HepG2 (cell line): ENCODE measurements at regions not wholly inside any gene's neighbourhood (a gene's known extent, or its start where the extent isn't known, plus 50 kb on each side); places are given as distances from the start of the nearest gene placed in this dataset.

Experiments used
- ATAC-seq: fragments of 200-7000 bp; cut with Tn5 transposase; 3 replicates; pipeline ENCODE4 v1.9.1; 2020; ENCODE audit warnings: mild to moderate bottlenecking, moderate library complexity
- BruUV-seq: library from RNA; stranded (reverse); fragments of 400-500 nt; replicated peaks from 2 replicates; lab custom pipeline; 2021; lab: Mats Ljungman, UMichigan
- CTCF ChIA-PET: fragments of 300-600 bp; formaldehyde crosslinking; extraction: SDS; loops from one replicate; lab custom pipeline; 2021; ENCODE audit warnings: low total read pairs, inconsistent platforms, low intra/inter-chr PET ratio; lab: Yijun Ruan, JAX
- POLR2A ChIA-PET: fragments of 350-600 bp; sonication (Branson Sonifier 250); formaldehyde crosslinking; loops from one replicate; lab custom pipeline; 2020; ENCODE audit warnings: antibody characterized with exemption, inconsistent platforms; lab: Yijun Ruan, JAX
- DNase-seq: peaks from one replicate; pipeline ENCODE4 v3.0.0-alpha.2; 2015; ENCODE audit warnings: low spot score
- FAIRE-seq: peaks from 3 replicates; lab custom pipeline; 2011; peaks lifted over from hg19 to GRCh38; lab: Jason Lieb, UNC
- H2AFZ ChIP-seq: one replicate; pipeline ENCODE4 v1.6.1; 2011; ENCODE audit warnings: low read length, inconsistent platforms
- H3K27ac ChIP-seq: fragments of 300-600 bp; 3 replicates; pipeline ENCODE4 v1.8.0; 2011; ENCODE audit warnings: mixed run types, mild to moderate bottlenecking, mixed read lengths, low read length, inconsistent platforms; ENCODE audit not compliant: insufficient read depth; ENCODE audit errors: extremely low read length
- H3K27me3 ChIP-seq, 2 experiments: fragments of 200-600 bp in 1 of 2; 2 replicates in 1 of 2; 3 replicates in 1 of 2; pipeline versions ENCODE4 v1.6.0 to v1.8.0; 2011; ENCODE audit warnings: low read length in 2 of 2, mild to moderate bottlenecking in 2 of 2, moderate library complexity in 2 of 2, inconsistent platforms in 1 of 2; ENCODE audit not compliant: insufficient read depth in 2 of 2, control insufficient read depth in 1 of 2
- H3K36me3 ChIP-seq, 2 experiments: fragments of 200-600 bp in 1 of 2; replicated peaks in 1 of 2; 2 replicates in 1 of 2; 3 replicates in 1 of 2; pipeline versions ENCODE4 v1.5.1 to v1.8.0; 2011; ENCODE audit warnings: low read length in 2 of 2, inconsistent platforms in 1 of 2; ENCODE audit not compliant: insufficient read depth in 2 of 2, control insufficient read depth in 1 of 2
- H3K4me1 ChIP-seq: 2 replicates; pipeline ENCODE4 v1.5.1; 2012; ENCODE audit warnings: low read length, inconsistent platforms; ENCODE audit not compliant: insufficient read depth
- H3K4me2 ChIP-seq: 2 replicates; pipeline ENCODE4 v1.6.0; 2011; ENCODE audit warnings: low read depth, low read length, inconsistent platforms
- H3K4me3 ChIP-seq, 3 experiments: fragments of 200-600 bp in 1 of 3; sonication (generic), shearing (Covaris generic) in 1 of 3; replicated peaks in 1 of 3; 2 replicates each; pipeline ENCODE4 v1.5.1; 2011 to 2016; ENCODE audit warnings: low read length in 3 of 3, inconsistent platforms in 2 of 3, low read depth in 2 of 3, mild to moderate bottlenecking in 2 of 3, control low read depth in 1 of 3, mixed read lengths in 1 of 3; ENCODE audit not compliant: insufficient read depth in 1 of 3
- H3K79me2 ChIP-seq: one replicate; pipeline ENCODE4 v1.6.1; 2011; ENCODE audit warnings: low read length, inconsistent platforms; ENCODE audit not compliant: insufficient read depth
- H3K9ac ChIP-seq: 2 replicates; pipeline ENCODE4 v1.6.0; 2011; ENCODE audit warnings: mild to moderate bottlenecking, low read depth, low read length, inconsistent platforms; ENCODE audit not compliant: insufficient read depth
- H3K9me3 ChIP-seq: 2 replicates; pipeline ENCODE4 v1.5.1; 2012; ENCODE audit warnings: mild to moderate bottlenecking, low read length
- H4K20me1 ChIP-seq: 2 replicates; pipeline ENCODE4 v1.6.0; 2011; ENCODE audit warnings: inconsistent platforms, mild to moderate bottlenecking, low read length, moderate library complexity; ENCODE audit not compliant: insufficient read depth
- BRCA1 ChIP-seq: sonication (generic); formaldehyde crosslinking; IDR thresholded peaks from 2 replicates; pipeline ENCODE4 v1.4.0; 2020; ENCODE audit warnings: missing genetic modification reagents
- CCAR2 ChIP-seq: fragments of 200-400 bp; formaldehyde crosslinking; optimal IDR thresholded peaks from 2 replicates; pipeline ENCODE3; 2018; ENCODE audit warnings: low read depth, mild to moderate bottlenecking, low read length, moderate library complexity
- FOXA3 ChIP-seq: IDR thresholded peaks from 2 replicates; pipeline ENCODE4 v1.6.1; 2016; ENCODE audit warnings: missing genetic modification reagents, missing compliant biosample characterization
- FUBP1 ChIP-seq: sonication (generic); formaldehyde crosslinking; IDR thresholded peaks from 2 replicates; pipeline ENCODE4 v1.5.1; 2020; ENCODE audit warnings: missing genetic modification reagents, mild to moderate bottlenecking, borderline replicate concordance
- MAFK ChIP-seq, 2 experiments: IDR thresholded peaks in 1 of 2; conservative IDR thresholded peaks in 1 of 2; 2 replicates each; pipeline ENCODE4 v1.6.1; 2011; ENCODE audit warnings: improper control_type of control experiment in 2 of 2, low read length in 2 of 2
- RFX5 ChIP-seq: IDR thresholded peaks from 2 replicates; pipeline ENCODE4 v1.6.1; 2011; ENCODE audit warnings: low read depth, low read length, improper control_type of control experiment
- ZBTB26 ChIP-seq: IDR thresholded peaks from 2 replicates; pipeline ENCODE4 v1.6.1; 2016; ENCODE audit warnings: missing compliant biosample characterization, missing genetic modification reagents, borderline replicate concordance
- ZMAT3 ChIP-seq: sonication (generic); formaldehyde crosslinking; conservative IDR thresholded peaks from 2 replicates; pipeline ENCODE4 v1.7.0; 2021; ENCODE audit warnings: missing genetic modification reagents
- ZNF160 ChIP-seq: sonication (generic); formaldehyde crosslinking; IDR thresholded peaks from 2 replicates; pipeline ENCODE4 v1.8.0; 2022; ENCODE audit warnings: mild to moderate bottlenecking, inconsistent platforms, missing genetic modification reagents
- ZSCAN29 ChIP-seq: sonication (generic); formaldehyde crosslinking; conservative IDR thresholded peaks from 2 replicates; pipeline ENCODE4 v1.4.0; 2020; ENCODE audit warnings: mild to moderate bottlenecking, missing genetic modification reagents
- WGBS: methylation state at CpG from one replicate; pipeline ENCODE4 v1.1.6; 2017; ENCODE audit warnings: low lambda C conversion rate; 5-methylcytosine and 5-hydroxymethylcytosine counted together
- in situ Hi-C: cut with HindIII; loops from 2 replicates; pipeline ENCODE4 v1.10.0; 2017; ENCODE audit warnings: low pct_unique_long_range_greater_than_20kb; ENCODE audit not compliant: extremely low pct_ligation_motif_present
- intact Hi-C: fragments of 100-400 bp; cut with micrococcal nuclease; formaldehyde crosslinking; loops from one replicate; pipeline ENCODE4 v1.10.0; 2022; ENCODE audit not compliant: unreplicated experiment

- FAIRE-seq (no peak), DNase-seq (no peak), ATAC-seq (no peak)
- H3K27ac ChIP-seq, result no peak overlapping the region
- H3K9me3 ChIP-seq, result no peaks in the 10 kb centered on the region
- no peaks in the 10 kb centered on the region for H3K79me2 ChIP-seq
- H3K36me3 ChIP-seq, result no peaks in the 10 kb centered on the region
- H3K4me3 ChIP-seq, result no peak overlapping the region
- no peak overlapping the region for H2AFZ ChIP-seq
- H3K9ac ChIP-seq, result no peak overlapping the region
- WGBS, result 62% methylated on average over 2 of the region's 2 CpGs
- TF ChIP-seq FOXA3 (CRISPR knock-in tag), result no peak
- no peak for TF ChIP-seq MAFK (conservative IDR thresholded peaks at IDR 0.05 in 1 of 2, IDR thresholded peaks at IDR 0.05 in 1 of 2; ENCODE audit: low read length in 2 of 2)
- TF ChIP-seq CCAR2, result no peak
- in situ Hi-C loops, result no loop called here
- intact Hi-C loops, result no loop called here
- CTCF ChIA-PET, result no interaction called here
- POLR2A ChIA-PET, result no interaction called here
- no peak overlapping the region for H3K4me2 ChIP-seq
- H3K4me1 ChIP-seq, result no peaks in the 10 kb centered on the region
- no peaks in the 10 kb centered on the region for H3K27me3 ChIP-seq
- BruUV-seq, result no TSS peak
- no peaks in the 10 kb centered on the region for H4K20me1 ChIP-seq
These were observed 311.8 kb downstream of the SPRY2 start for GRCh38 chr13:80029170-80029569.

- no peak for FAIRE-seq
- TF ChIP-seq ZNF160 (CRISPR knock-in tag) (no peak), ZSCAN29 (CRISPR knock-in tag) (no peak), ZMAT3 (CRISPR knock-in tag) (no peak), ZBTB26 (CRISPR knock-in tag) (no peak), FUBP1 (no peak), RFX5 (no peak), BRCA1 (no peak)
- in situ Hi-C loops, result no loop called here
- no peak for ATAC-seq
- ChIA-PET POLR2A (no interaction called here), CTCF (no interaction called here)
- BruUV-seq, result no TSS peak
- DNase-seq, result no peak
- Histone ChIP-seq H3K36me3 (no peaks in the 10 kb centered on the region), H3K4me1 (no peaks in the 10 kb centered on the region), H3K9ac (no peak overlapping the region), H3K9me3 (no peaks in the 10 kb centered on the region), H2AFZ (no peak overlapping the region), H3K79me2 (no peaks in the 10 kb centered on the region), H4K20me1 (no peaks in the 10 kb centered on the region), H3K4me2 (no peak overlapping the region), H3K27me3 (no peaks in the 10 kb centered on the region; a peak in 1 of 5 replicates), H3K27ac (no peak overlapping the region), H3K4me3 (no peak overlapping the region)
- 0% methylated on average over 3 of the region's 3 CpGs for WGBS
- intact Hi-C loops, result no loop called here
These were observed 318.8 kb downstream of the SPRY2 start for GRCh38 chr13:80022146-80022545.
